ENCODE measurements at regions not wholly inside any gene's neighbourhood (a gene's known extent, or its start where the extent isn't known, plus 50 kb on each side); places are given as distances from the start of the nearest gene placed in this dataset.

GRCh38 chr17:27089929-27090247, 204.0 kb upstream of the WSB1 start:
- TF ChIP-seq POLR2AphosphoS5 (IDR thresholded peaks at IDR 0.05; ENCODE audit: low read depth) (no peak), SPI1 (IDR thresholded peaks at IDR 0.05; ENCODE audit: borderline replicate concordance, low read depth) (no peak), CTCF (IDR thresholded peaks at IDR 0.05; ENCODE audit: insufficient read depth, low read length) (no peak), GABPA (IDR thresholded peaks at IDR 0.05; ENCODE audit: low read depth) (no peak), REST (IDR thresholded peaks at IDR 0.05; ENCODE audit: insufficient replicate concordance, low read depth) (no peak)
